ENCODE measurements at regions not wholly inside any gene's neighbourhood (a gene's known extent, or its start where the extent isn't known, plus 50 kb on each side); places are given as distances from the start of the nearest gene placed in this dataset.

DNA sequence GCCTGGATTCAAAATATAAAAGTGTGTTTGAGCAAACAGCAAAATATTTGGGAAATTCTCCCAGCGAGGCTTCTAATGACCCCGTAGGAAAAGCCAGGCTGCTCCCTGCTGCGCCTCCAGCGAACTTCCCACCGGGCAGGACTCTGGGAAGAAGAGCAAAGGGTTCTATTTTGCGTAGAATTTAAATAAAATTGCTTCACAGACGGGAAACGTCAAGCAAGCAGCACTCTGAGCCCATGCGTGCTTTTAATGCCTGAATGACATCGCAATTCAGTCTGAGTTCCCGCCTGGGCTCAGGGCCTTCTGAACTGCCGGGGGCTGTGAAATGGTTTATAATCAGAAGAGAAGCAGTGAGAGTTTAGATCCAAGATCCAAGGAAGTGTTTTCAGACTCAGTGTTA is 775.1 kb downstream of the BRD1 start:
- TF ChIP-seq, protein P1, sequence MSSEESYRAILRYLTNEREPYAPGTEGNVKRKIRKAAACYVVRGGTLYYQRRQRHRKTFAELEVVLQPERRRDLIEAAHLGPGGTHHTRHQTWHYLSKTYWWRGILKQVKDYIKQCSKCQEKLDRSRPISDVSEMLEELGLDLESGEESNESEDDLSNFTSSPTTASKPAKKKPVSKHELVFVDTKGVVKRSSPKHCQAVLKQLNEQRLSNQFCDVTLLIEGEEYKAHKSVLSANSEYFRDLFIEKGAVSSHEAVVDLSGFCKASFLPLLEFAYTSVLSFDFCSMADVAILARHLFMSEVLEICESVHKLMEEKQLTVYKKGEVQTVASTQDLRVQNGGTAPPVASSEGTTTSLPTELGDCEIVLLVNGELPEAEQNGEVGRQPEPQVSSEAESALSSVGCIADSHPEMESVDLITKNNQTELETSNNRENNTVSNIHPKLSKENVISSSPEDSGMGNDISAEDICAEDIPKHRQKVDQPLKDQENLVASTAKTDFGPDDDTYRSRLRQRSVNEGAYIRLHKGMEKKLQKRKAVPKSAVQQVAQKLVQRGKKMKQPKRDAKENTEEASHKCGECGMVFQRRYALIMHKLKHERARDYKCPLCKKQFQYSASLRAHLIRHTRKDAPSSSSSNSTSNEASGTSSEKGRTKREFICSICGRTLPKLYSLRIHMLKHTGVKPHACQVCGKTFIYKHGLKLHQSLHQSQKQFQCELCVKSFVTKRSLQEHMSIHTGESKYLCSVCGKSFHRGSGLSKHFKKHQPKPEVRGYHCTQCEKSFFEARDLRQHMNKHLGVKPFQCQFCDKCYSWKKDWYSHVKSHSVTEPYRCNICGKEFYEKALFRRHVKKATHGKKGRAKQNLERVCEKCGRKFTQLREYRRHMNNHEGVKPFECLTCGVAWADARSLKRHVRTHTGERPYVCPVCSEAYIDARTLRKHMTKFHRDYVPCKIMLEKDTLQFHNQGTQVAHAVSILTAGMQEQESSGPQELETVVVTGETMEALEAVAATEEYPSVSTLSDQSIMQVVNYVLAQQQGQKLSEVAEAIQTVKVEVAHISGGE (tag by site-specific recombination; conservative IDR thresholded peaks at IDR 0.05; ENCODE audit: low read depth) = no peak
- TF ChIP-seq, protein P2, sequence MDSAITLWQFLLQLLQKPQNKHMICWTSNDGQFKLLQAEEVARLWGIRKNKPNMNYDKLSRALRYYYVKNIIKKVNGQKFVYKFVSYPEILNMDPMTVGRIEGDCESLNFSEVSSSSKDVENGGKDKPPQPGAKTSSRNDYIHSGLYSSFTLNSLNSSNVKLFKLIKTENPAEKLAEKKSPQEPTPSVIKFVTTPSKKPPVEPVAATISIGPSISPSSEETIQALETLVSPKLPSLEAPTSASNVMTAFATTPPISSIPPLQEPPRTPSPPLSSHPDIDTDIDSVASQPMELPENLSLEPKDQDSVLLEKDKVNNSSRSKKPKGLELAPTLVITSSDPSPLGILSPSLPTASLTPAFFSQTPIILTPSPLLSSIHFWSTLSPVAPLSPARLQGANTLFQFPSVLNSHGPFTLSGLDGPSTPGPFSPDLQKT (IDR thresholded peaks at IDR 0.05; ENCODE audit: borderline replicate concordance, low read depth, low read length) = no peak
- no peak for TF ChIP-seq ZNF10 (tag by site-specific recombination; IDR thresholded peaks at IDR 0.05)
- TF ChIP-seq ZNF140 (tag by site-specific recombination; IDR thresholded peaks at IDR 0.05) = no peak
- TF ChIP-seq KLF9 (tag by site-specific recombination; IDR thresholded peaks at IDR 0.05; ENCODE audit: low read depth) = no peak
- TF ChIP-seq, protein P3, sequence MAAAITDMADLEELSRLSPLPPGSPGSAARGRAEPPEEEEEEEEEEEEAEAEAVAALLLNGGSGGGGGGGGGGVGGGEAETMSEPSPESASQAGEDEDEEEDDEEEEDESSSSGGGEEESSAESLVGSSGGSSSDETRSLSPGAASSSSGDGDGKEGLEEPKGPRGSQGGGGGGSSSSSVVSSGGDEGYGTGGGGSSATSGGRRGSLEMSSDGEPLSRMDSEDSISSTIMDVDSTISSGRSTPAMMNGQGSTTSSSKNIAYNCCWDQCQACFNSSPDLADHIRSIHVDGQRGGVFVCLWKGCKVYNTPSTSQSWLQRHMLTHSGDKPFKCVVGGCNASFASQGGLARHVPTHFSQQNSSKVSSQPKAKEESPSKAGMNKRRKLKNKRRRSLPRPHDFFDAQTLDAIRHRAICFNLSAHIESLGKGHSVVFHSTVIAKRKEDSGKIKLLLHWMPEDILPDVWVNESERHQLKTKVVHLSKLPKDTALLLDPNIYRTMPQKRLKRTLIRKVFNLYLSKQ (tag by site-specific recombination; IDR thresholded peaks at IDR 0.05; ENCODE audit: borderline replicate concordance) = no peak
- no peak for TF ChIP-seq ZNF24 (tag by site-specific recombination; IDR thresholded peaks at IDR 0.05)
